Lower lobe of right lung (tissue), 2 donors: ENCODE measurements at regions not wholly inside any gene's neighbourhood (a gene's known extent, or its start where the extent isn't known, plus 50 kb on each side); places are given as distances from the start of the nearest gene placed in this dataset.

Experiments used
- ATAC-seq, 2 donors: fragments of 200-7000 bp; cut with Tn5 transposase; one replicate each; pipeline ENCODE4 v1.9.1; 2020 to 2022; ENCODE audit warnings: mild to moderate bottlenecking in 2 of 2, moderate library complexity in 2 of 2
- DNase-seq: peaks from one replicate; pipeline ENCODE4 v3.0.0-alpha.2; 2020
- H3K27ac ChIP-seq: fragments of 200-600 bp; one replicate; pipeline ENCODE4 v1.8.0; 2022
- H3K27me3 ChIP-seq: fragments of 200-600 bp; one replicate; pipeline ENCODE4 v1.8.0; 2022; ENCODE audit warnings: low read depth
- H3K36me3 ChIP-seq: fragments of 200-600 bp; one replicate; pipeline ENCODE4 v1.8.0; 2022; ENCODE audit warnings: mild to moderate bottlenecking
- H3K4me1 ChIP-seq: fragments of 200-600 bp; one replicate; pipeline ENCODE4 v1.8.0; 2022
- H3K4me3 ChIP-seq: fragments of 200-600 bp; one replicate; pipeline ENCODE4 v1.8.0; 2022; ENCODE audit warnings: mild to moderate bottlenecking
- H3K9me3 ChIP-seq: fragments of 200-600 bp; one replicate; pipeline ENCODE4 v1.8.0; 2022
- CTCF ChIP-seq: fragments of 200-600 bp; IDR thresholded peaks from one replicate; pipeline ENCODE4 v1.8.0; 2022; ENCODE audit warnings: antibody characterized with exemption, mild to moderate bottlenecking
- intact Hi-C: fragments of 100-400 bp; cut with DNase I; formaldehyde crosslinking; loops from one replicate; pipeline ENCODE4 v1.11.0; 2022
- donor health status: DM: no; HTN: yes; CAD: no; lungs with severe emphysema.

- Histone ChIP-seq H3K27ac (no peak overlapping the region), H3K9me3 (no peaks in the 10 kb centered on the region), H3K36me3 (no peaks in the 10 kb centered on the region), H3K4me3 (no peak overlapping the region), H3K4me1 (no peaks in the 10 kb centered on the region), H3K27me3 (no peaks in the 10 kb centered on the region)
- DNase-seq (no peak), ATAC-seq (no peak)
- intact Hi-C loops = no loop called here
- TF ChIP-seq CTCF = no peak
Measured at GRCh38 chr20:6384380-6384779, 261.6 kb upstream of the FERMT1 start.

- no peaks in the 10 kb centered on the region for H3K4me1 ChIP-seq
- no peaks in the 10 kb centered on the region for H3K36me3 ChIP-seq
- no peak for DNase-seq
- no peak overlapping the region for H3K27ac ChIP-seq
- TF ChIP-seq CTCF = peak; percentile 42
- intact Hi-C loops = no loop called here
- no peaks in the 10 kb centered on the region for H3K27me3 ChIP-seq
- ATAC-seq = peak; percentile 19 to 54
- H3K9me3 ChIP-seq = no peaks in the 10 kb centered on the region
- H3K4me3 ChIP-seq = no peak overlapping the region
Measured at GRCh38 chr20:6381887-6382286, 259.1 kb upstream of the FERMT1 start.

- H3K4me1 ChIP-seq = no peaks in the 10 kb centered on the region
- no peak overlapping the region for H3K27ac ChIP-seq
- TF ChIP-seq CTCF = no peak
- no peaks in the 10 kb centered on the region for H3K36me3 ChIP-seq
- no peaks in the 10 kb centered on the region for H3K27me3 ChIP-seq
- intact Hi-C loops = no loop called here
- no peak overlapping the region for H3K4me3 ChIP-seq
- DNase-seq (no peak), ATAC-seq (no peak)
- no peaks in the 10 kb centered on the region for H3K9me3 ChIP-seq
Measured at GRCh38 chr20:6362245-6362644, 239.4 kb upstream of the FERMT1 start.

- Histone ChIP-seq H3K4me3 (no peak overlapping the region), H3K27me3 (no peaks in the 10 kb centered on the region), H3K36me3 (no peaks in the 10 kb centered on the region), H3K9me3 (no peaks in the 10 kb centered on the region), H3K4me1 (no peaks in the 10 kb centered on the region), H3K27ac (no peak overlapping the region)
- no peak for ATAC-seq
- intact Hi-C loops = no loop called here
- no peak for TF ChIP-seq CTCF
- no peak for DNase-seq
Measured at GRCh38 chr20:6360766-6361165, 237.9 kb upstream of the FERMT1 start.

GRCh38 chr20:6355754-6356451 lies 233.1 kb upstream of the FERMT1 start:
- intact Hi-C loops = no loop called here
- no peaks in the 10 kb centered on the region for H3K4me1 ChIP-seq

More at GRCh38 chr20:6355754-6356451, 233.1 kb upstream of the FERMT1 start:
- Histone ChIP-seq H3K9me3 (no peaks in the 10 kb centered on the region), H3K4me3 (no peak overlapping the region), H3K27me3 (no peaks in the 10 kb centered on the region), H3K36me3 (no peaks in the 10 kb centered on the region), H3K27ac (no peak overlapping the region)
- no peak for TF ChIP-seq CTCF
- DNase-seq (no peak), ATAC-seq (no peak)
